ENCODE measurements at regions not wholly inside any gene's neighbourhood (a gene's known extent, or its start where the extent isn't known, plus 50 kb on each side); places are given as distances from the start of the nearest gene placed in this dataset.

GRCh38 chr1:67560580-67561255 is 124.3 kb upstream of the GADD45A start:
- DNase-seq (ENCODE audit: low spot score) = no peak

DNA sequence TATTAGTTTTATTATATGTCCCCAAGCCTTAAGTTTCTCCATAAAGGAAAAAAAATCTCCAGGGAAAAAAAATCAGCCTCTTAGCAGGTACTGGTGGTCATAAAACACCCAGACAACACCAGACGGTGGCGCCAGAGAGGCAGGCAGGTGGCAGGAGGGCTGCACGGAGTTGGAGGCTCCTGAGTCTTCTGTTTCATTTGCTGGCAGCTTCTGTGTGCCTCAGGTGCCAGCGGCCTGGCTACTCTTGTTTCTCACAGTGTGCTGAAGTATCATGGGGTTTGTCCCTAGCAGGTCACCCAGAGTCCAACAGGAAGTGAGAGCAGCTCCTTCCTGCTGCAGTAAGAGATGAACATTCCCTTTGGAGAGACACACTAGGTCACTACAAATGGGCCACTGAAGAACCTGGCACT is 123.3 kb upstream of the GADD45A start:
- peak; percentile 78 for DNase-seq (ENCODE audit: low spot score)

GRCh38 chr1:67563684-67564083 is 121.3 kb upstream of the GADD45A start:
- DNase-seq (ENCODE audit: low spot score) = no peak

GRCh38 chr1:67564193-67564592 is 120.8 kb upstream of the GADD45A start:
- no peak for DNase-seq (ENCODE audit: low spot score)

DNA sequence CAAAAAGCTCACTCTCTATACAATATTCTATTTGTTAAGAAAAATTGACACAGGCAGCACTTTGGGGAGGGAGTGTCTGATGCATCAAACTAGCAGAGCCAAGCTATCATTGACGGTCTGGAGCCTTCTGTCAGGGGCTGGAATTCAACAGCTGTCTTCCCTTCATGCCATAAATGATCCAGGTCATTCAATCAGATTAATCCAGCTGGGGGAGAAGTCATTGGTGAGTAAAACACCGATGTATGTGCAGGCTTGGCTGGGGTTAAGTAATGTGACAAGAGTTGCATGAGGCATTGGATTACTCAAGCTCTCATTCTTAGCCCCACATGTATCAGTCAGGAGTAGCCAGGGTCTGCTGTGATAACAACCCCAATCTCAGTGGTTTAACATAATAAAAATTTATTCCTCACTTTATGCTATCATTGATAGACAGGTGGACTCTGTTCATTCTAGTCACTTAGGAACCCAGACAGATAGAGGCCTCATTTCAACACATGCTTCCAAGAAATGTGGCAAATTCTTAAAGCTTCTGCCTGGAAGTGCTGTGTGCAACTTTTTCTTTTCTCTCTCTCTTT is 118.1 kb upstream of the GADD45A start:
- no peak for DNase-seq (ENCODE audit: low spot score)

GRCh38 chr1:67570486-67571143 is 114.4 kb upstream of the GADD45A start:
- DNase-seq (ENCODE audit: low spot score) = no peak

DNA sequence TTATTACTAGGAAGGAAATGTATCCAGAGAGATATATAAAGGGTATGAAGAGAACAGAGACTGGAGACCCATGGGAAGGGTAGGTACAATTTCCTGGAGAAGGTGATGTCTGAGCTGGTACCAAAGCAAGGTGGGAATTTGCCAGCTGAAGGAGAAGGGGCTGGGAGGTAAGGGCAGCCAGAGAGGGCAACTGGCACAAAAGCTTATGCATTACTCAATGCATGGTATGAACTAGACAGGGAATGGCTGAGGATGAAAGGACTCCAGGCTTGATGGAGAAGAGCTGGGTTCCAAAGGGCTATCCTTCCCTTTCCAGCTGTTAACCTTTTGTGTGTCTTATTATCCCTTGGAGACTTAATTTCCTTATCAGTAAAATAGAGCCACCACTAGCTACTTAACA is 113.6 kb upstream of the GADD45A start:
- DNase-seq (ENCODE audit: low spot score) = no peak

DNA sequence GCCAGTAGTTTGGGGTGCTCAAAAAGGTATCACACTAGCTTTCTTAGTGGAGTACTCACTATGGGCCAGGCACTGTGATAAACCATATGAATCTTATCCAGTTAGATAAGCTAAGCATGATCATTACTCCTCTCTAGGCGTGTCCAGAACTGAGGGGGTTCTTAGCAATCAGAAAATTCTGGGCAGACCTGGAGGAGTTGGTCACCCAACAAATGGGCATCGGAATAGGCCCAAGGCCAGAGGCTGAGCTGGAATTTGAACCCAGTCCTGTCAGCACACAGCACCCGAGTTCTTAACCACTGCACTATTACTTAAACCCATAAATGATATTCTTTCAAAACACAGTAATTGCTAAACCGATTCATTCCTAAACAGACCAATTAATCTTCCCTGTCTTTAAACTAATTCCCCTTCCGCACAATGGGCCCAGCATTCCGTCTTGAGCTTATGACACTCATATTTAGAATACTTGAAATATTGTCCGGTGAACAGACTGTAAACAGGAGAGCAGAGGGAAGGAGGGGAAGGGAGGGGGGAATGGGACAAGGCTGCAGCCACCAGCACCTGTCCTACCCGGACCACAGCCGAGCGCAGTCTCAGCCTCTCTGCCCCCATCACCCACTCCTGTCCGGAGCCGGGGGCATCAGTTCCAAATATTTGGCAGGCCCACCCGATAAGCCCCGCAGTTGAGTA is 113.0 kb upstream of the GADD45A start:
- no peak for DNase-seq (ENCODE audit: low spot score)

GRCh38 chr1:67572594-67573221 is 112.3 kb upstream of the GADD45A start:
- no peak for DNase-seq (ENCODE audit: low spot score)

DNA sequence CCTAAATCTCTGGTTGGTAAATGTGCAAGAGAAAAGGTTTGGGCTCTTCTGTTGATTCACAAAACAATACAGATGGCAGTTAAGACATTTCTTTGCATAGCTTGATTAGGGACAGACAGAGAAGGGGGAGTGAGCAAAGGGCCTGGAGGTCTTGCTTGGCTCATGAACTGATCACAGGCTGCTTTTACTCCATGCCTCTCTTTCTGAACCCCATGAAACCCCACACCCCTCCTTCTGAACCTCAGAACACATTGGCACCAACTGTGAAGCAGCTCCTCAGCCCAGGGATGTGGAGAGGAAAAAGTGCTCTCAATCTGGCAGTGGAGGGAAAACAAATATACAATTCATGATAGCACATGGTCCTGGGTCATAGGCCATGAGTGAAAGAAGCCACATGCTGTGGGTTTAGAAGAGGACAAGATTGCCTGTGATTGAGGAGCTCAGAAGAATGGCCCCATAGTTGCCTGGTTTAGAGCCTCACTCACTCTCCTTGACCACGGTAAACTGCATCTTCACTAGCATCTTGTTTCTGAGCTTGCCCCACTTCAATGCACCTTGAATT is 111.6 kb upstream of the GADD45A start:
- DNase-seq (ENCODE audit: low spot score) = no peak

DNA sequence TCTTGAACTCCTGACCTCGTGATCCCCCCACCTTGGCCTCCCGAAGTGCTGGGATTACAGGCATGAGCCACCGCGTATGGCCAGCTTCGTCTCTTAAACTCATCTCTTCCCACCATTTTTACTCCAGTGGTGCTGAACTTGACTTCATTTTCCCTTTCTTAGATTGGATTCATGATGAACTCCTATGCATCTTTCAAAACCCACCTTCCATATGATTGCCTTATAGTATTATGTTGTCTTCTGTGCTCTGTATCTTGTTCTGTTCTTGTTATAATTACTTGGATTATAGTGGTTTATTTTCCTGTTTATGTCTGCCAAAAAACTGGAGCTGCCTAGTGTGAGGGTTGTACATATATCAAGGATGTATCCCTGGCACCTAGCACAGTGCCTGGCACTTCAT is 110.8 kb upstream of the GADD45A start:
- no peak for DNase-seq (ENCODE audit: low spot score)

- DNase-seq (ENCODE audit: low spot score) = no peak
Measured at GRCh38 chr1:67575861-67576260, 109.1 kb upstream of the GADD45A start.

DNA sequence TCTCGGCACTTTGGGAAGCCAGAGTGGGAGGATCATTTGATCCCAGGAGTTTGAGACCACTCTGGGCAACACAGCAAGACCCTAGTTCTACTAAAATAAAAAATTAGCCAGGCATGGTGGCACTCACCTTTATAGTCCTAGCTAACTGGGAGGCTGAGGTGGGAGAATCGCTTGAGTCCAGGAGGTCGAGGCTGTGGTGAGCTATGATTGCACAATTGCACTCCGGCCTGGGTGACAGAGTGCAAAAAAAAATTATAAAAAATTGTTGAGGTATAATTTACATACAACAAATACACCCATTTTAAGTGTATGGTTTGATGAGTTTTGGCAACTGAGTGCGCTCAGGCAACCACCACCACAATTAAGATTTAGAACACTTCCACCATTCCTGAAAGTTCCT is 108.5 kb upstream of the GADD45A start:
- no peak for DNase-seq (ENCODE audit: low spot score)

- no peak for DNase-seq (ENCODE audit: low spot score)
Measured at GRCh38 chr1:67577646-67578045, 107.4 kb upstream of the GADD45A start.

GRCh38 chr1:67578397-67579020 is 106.5 kb upstream of the GADD45A start:
- no peak for DNase-seq (ENCODE audit: low spot score)

DNA sequence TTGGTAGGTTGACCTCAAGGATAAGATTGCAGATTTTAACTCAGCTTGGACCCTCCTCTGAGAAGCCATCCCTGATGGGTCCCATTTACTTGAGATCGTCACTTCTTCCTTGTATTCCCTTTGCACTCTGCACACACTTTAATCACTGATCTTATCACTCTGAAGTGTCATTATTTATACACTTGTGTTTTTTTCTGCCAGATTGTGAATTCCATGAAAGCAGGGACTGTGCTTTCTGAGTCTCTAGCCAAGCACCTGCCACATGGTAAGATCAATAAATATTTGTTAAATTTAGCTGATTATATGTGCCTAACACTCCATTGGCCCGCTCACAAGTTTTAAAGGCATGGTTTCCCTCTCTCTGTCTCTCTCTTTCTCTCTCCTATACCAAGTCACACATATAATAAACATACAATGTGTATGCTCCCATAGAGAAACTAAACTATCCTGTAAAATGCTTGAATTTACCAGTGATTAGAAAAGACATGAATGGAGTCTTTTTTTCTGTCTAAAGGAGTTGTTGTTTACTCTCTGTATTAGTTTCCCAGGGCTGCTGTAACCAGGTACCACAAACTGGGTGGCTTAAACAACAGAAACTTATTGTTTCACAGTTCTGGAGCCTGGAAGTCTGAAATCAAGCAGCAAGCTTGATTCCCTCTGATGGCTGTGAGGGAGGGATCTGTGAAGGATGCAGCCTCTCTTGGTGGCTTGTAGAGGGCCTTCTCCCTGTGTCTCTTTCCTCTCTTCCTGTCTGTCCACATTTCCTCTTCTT is 105.2 kb upstream of the GADD45A start:
- DNase-seq (ENCODE audit: low spot score) = no peak

DNA sequence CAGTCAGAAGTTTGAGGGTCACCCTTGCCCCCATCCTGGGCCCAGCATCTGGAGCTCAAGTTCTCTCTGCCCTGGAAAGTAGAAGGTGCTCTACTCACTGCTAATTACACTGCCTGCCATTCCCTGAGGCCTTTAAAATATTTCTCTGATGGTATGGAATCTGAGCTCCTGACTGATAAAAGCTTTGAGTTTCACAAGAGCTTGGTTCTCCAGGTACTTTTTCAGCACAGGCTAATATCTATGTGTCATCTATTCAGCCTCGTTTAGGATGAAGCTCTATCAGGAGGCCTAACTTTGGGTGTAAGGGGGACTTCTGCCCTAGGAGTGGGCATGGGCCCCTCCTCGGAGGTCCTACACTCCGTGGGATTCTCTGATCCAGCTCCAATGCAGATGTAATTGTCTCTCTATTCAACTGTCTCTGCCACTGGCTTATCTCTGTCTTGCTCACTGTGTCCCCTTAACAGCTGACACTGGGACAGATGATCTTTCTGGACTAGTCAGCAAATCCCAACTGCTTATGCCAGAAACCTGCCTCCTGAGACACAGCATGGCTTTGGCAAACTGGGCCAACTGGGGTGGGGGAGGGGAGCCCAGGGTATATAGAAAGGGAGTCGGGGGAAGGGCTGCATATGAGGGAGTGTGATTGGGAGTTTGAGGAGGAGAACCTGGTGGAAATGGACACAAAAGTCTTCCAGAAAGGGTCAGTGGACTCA is 104.2 kb upstream of the GADD45A start:
- DNase-seq (ENCODE audit: low spot score) = no peak

GRCh38 chr1:67582625-67583461 is 102.2 kb upstream of the GADD45A start:
- DNase-seq (ENCODE audit: low spot score) = no peak

DNA sequence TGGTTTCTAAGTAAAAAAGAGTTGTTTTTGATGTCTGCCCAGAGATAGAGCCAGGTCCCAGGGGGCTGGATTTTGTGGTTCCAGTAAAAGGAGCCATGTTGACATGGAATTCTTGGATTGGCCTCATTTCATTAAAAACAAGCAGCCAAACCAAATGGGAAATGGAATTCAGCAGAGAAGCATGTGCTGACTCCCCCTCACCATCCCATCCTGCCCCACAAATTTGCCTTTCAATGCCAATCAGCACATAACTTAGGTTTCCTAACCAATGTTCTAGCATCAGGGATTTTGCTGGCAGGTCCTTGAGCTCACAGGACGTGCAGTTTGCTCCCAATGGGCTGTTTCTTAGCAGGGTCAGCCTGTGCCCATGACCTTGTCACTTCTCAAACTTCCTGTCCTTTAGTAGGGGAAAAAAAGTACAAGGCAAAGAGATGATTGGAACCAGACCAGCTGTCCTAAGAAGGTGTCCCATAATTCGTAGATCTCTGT is 101.5 kb upstream of the GADD45A start:
- no peak for DNase-seq (ENCODE audit: low spot score)

Measured in Ammon's horn (tissue), 1 donor.